Fibroblast of peridontal ligament (primary cell): ENCODE measurements at regions not wholly inside any gene's neighbourhood (a gene's known extent, or its start where the extent isn't known, plus 50 kb on each side); places are given as distances from the start of the nearest gene placed in this dataset.
"Not testable (repeated sequence)": the region's sequence is repeated elsewhere in the genome, so short reads cannot be mapped to it uniquely, and the experiment has no call there.

Source experiments
- DNase-seq: peaks from one replicate; pipeline ENCODE4 v3.0.0-alpha.2; 2010; ENCODE audit errors: extremely low read depth

DNA sequence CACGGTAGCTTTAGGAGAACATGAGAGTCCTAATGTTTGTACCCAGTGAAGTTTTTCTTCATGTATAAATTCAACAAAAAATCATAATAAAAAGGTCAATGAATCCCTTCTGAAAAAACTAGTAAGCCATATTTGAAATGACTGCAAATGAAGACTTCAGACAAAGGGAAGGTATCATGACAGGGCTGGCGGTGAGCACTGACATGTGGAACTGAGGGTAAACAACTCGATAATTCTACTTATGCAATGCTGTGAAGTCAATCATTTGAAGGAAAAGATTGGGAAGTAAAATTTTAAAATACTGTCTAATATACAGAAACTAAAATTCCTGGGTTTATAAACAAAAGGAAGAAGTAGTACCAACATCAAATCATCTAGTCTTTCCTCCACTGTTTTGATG is 190.2 kb upstream of the COPS8 start:
- no peak for DNase-seq

DNA sequence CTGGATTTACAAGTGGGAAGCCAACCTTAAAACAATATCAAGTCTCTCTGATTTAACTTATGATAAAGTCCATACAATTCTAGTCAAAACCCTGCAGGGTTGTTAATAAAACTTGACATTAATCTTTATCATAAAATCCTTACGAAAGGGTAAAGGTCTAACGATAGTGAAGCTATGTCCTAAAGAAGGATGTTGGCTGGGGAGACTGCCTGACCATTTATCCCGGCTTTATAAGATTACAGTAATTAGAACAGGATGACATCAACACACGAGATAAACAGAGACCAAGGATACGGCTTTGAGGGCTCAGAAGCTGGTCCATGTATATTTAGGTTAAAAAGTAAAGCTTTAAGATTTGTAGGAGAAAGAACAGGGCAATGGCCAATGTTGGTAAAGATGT is 189.0 kb upstream of the COPS8 start:
- DNase-seq, result no peak

DNA sequence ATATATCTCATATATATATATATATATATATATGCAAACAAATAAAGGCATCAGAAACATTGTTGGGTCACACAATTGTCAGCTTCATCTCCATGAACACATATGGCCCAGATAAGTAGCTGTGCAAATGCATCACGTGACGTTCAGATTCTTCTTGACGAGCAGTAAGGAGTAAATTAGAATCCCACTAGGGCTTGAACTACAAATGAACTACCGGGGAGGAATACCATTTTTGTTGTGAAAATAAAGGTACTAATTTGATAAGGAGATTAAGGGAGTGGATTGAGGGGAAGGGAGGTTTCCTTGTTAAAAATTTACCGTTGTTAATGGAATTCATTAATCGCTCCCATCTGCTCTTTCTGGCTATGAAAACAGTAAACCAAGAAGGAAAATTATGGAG is 186.5 kb upstream of the COPS8 start:
- no peak for DNase-seq

DNA sequence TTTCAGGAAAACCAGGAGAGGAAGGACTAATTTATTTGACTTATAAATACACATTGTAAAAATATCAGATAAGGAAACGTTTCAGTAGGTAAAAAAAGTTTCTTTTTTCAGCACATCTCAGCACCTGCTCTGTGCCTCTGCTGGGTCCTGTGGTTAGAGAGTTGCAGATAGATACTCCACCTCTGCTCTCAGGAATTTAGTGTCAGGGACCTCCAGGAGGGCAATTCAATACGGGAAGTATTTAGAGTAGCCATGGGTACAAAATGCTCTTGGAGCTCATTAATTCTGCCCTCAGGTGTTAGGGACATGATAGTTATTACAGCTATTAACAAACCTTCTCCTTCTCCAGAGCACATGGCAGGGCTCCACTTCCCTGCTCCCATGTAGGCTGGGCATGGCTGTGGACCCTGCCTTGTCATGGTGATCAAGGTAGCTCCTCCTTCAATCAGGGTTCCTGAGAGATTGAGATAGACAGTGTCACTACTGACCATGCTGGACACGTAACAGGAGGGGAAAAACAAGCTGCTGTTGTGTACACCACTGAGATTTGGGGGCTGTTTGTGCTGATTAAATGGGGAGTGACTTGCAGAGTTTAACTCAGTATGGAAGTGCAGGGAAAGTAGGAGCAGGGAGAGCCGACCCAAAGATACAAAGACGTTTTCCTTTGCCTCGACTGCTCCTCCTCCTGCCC is 185.6 kb upstream of the COPS8 start:
- DNase-seq, result no peak

DNA sequence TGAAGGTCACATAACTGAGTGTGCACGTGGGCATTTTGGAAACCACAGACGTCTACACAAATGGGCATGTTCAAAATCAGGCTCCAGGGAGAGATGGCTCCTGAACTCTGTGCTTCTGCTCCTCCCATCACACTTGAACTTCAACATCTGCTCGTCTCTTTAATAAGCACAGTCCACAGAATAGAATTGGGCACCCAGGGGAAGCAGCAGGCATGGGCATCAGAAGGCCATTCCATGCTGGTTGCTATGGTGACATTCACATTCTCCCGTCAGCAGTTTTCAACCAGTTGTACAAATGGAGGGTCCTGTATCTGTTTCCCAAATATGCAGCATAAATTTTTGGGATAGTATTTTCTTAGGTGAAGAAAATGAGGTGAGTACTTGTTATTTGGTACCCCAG is 183.7 kb upstream of the COPS8 start:
- DNase-seq, result no peak

DNA sequence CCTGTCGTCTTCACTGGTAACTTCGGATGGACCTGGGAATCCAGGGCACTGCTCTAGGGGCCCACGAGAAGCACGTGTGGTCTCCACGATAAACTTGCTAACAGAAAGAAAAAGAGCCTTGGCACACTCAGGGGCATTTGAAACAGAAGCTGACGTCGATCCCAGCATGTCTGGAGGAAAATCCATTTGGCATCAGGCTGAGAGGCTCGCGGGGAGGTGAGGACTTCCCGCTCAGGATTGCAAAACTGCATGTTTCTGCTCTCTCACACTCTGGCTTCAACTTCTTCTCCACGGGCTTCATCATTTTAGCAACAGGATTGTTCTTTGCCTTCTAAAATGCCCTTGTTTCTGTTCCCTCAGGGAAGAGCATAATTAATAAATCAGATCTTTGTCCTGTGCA is 181.7 kb upstream of the COPS8 start:
- DNase-seq, result no peak

DNA sequence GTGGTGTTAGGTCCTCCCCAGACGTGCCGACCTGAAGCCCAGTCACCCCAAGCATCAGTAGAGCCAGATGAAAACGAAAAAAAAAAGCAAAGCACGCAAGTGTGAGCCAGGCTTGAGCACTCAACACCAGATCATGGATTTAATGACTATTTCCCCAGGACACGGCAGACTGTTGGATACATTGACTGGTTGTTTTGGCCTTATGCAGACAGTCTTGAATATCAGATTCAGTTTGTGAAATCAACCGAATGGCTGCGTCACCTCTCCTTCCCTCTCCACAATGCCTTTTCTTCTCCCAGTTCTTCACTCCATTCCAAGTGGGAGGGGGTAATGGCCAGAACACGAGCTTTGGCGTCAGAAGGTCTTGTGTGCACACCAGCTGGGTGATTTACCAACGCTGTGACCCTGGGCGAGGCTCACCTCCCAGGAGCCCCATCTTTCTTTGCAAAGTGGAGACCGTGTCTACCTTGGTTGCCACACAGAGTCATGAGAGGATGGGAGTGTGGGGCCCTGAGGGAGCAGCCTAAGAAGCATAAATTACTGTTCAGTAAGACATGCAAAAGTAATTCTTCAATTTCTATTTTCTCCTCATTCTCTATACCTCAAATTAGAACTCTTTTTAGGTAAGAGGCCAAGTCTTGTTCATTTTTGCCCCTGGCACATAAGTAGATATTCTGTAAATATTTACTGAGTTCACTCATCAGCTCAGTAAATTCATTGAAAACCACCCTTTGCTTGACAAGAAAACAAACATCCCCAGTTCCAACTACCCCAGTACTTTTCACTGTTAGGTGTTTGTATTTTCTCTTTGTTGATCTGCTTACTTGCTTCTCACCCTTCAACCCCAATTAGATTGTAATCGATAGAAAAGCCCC is 181.1 kb upstream of the COPS8 start:
- DNase-seq, result no peak

DNA sequence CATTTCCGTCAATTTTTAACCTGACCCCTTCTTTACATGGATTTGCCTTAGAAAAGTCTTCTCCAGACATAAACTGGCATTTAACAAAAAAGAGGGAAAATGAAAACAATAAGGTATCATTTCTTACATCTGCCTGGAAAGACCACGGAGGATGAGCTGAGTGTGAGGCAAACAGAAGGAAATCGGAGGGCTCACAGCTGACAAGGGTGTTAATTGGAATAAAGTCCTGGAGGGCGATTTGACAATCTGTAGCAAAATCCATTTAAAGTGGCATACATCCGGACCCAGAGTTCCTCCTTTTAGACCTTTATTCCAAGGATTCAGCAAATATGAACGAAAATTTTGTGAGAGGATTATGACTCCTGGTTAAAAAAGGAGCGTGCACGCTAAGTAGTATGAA is 179.7 kb upstream of the COPS8 start:
- no peak for DNase-seq

DNA sequence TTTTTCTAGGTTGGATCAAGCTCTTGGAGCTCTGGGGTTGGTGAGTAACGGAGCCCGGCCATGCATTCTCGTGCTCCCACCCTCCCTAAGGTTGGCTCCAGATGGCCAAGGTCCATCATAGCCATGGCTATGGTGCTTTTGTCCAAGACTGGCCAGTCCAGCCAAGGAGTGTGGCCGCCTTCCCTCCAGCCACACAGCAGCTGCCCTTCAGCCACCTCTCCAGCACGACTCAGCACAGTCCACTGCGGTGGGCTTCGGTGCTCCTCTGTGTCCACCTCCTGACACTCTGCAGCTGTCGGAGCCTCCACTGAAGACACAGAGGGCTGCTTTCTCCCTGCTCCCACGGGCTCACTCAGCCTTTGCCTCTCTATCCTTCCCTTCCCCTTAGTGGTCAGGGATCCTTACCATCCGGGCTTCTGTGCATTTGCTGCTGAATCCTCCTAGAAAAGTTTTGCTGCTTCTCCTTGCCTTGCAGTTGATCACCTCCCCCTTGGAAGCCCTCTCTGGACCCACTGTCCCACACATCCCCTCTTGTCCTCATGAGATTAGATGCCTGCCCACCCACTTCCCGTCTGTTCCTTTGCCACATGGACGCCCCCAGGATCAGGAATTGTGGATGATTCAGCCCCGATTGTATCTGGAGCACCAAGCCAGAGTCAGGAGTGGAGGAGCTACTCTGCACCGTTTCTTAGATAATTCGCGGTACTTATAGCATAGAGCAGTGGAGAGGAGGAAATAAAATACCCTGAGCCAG is 177.1 kb upstream of the COPS8 start:
- no peak for DNase-seq

DNA sequence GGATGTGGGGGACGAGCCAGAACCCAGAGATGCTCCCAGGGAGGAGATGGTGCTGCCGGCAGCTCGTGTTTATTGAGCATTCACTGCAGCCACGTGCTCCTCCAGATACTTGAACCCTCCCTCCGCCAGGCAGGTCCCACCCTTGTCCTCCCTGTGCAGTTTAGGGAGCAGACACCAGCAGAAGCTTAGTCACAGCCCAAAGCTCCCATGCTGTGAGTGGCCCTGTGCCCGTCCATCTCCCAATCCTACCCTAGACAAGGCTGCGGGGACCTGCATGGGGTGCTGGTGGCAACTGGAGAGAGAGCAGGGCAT is 176.5 kb upstream of the COPS8 start:
- DNase-seq, result no peak

DNA sequence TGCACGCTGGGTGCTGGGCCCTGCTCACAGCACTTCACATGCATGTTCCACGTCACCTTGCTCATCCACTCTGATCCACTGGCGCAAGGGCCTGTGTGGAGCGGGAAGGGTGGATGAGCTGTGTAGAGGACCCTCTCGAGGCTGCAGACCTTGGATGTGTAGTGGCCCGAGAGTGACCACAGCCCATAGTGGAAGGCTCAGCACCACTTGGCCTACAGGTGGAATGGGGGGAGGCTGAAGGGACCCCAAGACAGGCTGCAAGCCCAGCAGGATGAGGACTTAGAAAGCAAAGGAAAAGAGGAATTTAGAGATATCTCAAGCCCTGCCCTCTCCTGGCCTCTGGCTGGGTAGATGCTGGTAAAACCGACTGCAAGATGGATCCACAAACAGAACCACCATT is 175.9 kb upstream of the COPS8 start:
- no peak for DNase-seq

DNA sequence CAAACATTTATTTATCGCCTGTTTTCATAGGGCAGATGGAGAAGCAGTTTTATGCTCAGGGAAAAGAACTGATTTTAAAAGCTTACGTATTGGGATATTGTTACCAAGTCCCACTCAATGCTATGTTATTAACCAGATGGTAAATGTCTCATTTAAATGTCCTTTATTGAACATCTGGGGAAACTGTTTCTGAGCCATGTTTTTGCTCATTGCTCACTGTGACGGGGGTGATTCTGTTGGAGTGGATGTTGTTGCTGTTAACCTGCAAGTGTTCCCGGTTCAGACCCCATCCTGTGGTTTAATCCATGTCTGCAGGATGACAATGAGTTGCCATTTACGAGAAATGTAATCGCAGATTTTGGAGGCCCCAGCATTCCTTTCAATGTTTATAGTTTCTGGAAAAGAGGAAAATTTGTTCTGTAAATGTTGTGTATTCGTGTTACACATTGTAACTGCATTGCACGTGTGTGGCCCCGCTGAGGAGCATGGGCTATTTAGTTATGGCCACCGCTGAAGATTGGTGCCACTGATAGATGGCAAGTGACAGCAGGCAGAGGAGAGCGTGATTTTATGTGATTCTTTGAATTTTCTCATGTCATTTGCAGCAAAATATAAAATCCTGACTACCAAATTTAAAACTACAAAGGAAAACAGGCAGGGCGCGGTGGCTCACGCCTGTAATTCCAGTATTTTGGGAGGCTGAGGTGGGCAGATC is 174.8 kb upstream of the COPS8 start:
- no peak for DNase-seq

DNA sequence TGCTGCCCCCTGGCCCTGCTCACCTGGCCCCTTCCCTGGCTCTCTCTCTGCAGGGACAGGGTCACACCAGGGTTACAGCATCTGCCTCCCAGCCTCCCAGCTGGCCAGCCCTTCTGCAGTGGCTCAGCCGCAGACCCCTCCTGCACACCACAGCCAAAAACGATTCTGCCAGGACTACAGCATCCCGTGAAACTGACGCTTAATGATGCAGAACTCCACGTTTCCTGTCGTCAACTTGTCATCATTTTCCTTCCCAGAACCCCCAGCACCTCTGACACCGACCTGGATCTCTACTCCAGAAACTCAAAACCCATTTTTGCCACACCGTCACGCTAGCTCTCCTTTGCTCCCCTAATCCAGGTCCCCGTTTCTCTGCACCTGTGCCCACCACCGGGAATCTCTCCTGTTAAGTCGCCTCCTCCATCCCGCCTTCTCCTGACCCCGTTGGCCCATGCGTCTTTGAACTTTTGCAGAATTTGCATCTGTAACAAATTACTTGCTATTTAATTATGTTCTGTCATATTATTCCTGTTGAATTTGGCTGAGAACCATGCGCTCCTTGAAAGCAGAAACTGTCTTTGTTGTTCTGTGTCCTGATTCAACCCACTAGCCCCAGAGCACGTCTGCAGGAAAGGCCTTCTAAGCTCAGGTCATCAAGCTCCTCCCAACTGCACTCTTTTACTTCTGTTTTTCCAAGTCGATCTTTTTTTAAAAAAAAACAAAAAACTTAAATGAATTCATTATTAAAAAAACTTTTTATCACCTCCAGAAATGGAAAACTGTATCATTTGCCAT is 173.2 kb upstream of the COPS8 start:
- DNase-seq, result no peak

DNA sequence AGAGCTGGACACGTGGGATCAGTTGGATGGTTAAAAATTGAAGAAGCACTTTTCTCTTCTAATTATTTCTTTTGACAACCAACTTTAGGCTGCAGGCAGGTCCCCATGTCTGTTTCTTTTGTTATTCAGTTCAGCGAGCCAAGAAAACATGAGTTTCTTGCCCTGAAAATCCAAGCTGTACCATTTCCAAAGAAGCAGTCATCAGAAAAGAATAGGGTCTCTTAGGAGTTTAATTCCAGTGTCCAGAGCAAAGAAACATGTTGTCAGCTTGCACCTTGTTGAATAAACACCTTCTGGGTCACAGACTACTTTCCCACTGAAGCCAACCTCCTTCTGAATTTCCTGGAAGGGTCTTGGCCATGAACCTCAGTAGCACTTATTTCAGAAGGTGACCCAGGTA is 170.5 kb upstream of the COPS8 start:
- DNase-seq, result no peak

DNA sequence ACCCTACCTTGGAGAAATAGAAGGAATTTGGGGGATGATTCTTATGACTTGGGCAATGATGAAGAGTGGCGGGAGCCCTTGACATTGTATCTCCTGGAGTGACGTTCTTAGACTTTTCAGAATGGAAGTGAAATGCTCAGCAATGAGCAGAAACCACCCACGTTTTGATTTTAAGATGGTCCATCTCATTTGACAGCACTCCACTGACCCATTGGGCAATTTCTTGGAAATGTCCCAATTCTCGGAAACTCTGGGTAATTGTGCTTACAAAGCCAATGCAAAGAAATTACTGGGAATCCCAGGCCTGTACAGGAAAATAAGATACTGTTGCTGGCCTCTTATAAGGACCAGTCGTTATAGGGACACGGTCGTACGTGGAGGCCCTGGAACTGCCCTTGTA is 170.0 kb upstream of the COPS8 start:
- peak; percentile 4 for DNase-seq

DNA sequence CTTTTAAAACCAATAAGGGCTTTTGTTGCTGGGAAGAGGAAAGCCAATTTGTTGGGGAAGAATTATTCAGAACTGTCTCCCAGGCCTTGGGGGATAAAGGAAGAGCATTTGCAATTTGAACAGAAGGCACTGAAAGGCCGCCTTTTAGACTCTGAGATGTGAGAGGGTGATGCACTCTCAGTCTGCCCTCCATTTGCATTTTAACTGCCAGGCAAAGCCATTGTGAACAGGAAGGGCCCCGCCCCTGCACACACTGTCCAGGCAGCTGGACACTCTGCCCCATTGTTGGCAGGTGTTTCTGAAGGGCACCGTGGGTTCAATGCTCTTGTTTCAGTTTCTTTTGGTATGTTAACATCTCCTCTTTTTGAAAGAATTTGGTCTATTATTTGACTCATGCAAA is 169.5 kb upstream of the COPS8 start:
- no peak for DNase-seq

DNA sequence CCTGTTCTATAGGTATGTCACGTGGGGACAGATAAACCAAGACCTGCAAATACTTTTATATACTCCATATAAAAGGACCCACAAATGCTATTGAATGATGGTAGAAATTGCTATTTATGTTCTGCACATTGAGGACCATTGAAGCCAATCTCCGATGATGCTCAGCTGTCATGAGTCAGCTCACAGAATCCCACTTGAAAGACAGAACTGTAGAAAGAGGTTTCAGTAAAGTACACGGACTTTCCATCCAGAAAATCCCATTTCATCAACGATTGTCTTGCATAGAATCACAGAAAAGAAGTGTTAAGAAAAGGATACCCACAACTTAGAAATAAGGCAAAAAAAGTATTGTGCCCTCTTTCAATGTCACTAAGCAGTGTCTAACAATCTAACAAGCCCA is 169.0 kb upstream of the COPS8 start:
- no peak for DNase-seq

DNA sequence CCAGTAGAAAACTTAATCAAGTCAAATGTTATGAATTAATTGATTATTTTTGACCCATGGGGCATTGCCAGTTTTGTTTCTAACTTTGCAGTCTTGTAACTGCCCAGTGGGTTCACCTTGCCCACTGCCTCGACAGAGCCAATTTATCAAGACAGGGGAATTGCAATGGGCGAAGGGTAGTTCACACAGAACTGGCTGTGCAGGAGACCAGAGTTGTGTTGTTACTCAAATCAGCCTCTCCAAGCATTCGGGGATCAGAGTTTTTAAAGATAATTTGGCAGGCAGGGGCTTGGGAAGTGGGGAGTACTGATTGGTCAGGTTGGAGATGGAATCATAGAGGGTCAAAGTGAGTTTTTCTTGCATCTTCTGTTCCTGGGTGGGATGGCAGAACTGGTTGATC is 168.5 kb upstream of the COPS8 start:
- no peak for DNase-seq

DNA sequence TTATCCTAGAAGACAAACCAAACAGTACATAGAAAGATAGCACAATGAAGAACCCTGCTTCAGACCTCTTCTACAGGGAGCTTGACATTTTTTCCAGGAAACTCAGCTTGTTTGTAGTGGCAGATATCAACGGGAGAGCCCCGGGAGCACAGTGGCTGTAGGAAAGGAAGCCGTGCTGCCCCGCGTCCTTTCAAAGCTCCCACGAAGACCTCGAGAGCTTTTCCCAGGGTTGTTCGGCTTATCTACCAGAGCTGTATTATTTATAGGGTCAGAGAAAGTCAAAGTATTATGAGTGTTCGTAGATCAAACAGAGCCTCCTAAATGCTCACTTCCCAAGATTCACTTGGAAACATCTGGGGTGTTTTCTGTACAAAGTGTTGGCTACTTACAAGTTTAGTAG is 167.1 kb upstream of the COPS8 start:
- DNase-seq, result no peak

DNA sequence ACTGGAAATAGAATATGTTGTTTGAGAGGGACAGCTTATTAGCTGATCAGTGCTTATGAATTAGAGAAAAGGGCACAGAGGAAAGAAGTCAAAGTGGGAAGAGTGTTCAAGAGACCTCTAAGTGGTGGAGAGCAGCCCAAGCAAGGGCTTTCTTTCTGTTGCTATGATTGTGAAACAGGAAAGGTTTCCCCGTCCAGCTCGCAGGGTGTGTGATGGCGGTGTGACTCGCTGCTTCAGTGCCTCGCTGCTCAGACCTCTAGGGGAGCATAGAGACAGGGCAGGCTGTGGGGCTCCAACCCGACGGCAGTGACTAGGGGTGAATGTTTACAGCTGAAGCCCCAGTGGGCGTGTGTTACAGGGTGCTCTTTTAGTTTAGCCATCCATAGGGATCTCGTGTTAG is 166.5 kb upstream of the COPS8 start:
- peak; percentile 40 for DNase-seq

DNA sequence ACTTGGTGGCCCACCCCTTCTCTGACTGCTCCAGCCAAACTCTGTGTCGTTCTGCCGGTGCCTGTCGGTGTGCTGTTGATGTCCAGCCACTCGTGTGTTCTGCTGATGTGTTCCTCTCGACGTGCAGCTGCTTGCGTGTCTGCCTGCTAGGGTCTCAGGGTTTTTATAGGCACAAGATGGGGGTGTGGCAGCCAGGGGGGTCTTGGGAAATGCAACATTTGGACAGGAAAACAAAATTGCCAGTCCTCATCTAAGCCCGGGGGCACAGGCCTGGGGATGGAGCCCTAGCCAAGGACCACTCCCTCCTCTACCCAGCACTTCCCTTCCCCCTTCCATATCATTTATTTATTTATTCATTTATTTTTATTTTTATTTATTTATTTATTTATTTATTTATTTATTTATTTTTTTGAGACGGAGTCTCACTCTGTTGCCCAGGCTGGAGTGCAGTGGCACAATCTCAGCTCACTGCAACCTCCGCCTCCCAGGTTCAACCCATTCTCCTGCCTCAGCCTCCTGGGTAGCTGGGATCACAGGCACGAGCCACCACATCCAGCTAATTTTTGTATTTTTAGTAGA is 165.8 kb upstream of the COPS8 start:
- DNase-seq, result not testable (repeated sequence)
